PC-9 (cell line): ENCODE measurements at regions not wholly inside any gene's neighbourhood (a gene's known extent, or its start where the extent isn't known, plus 50 kb on each side); places are given as distances from the start of the nearest gene placed in this dataset.

Experiments used
- BruUV-seq: library from RNA; stranded (reverse); fragments of 400-500 nt; replicated peaks from 2 replicates; lab custom pipeline; 2021; lab: Mats Ljungman, UMichigan
- CTCF ChIA-PET: fragments of 300-600 bp; sonication (Branson Sonifier 250); formaldehyde crosslinking; loops from one replicate; lab custom pipeline; 2022; ENCODE audit warnings: antibody characterized with exemption; lab: Charles Lee
- POLR2A ChIA-PET: fragments of 300-600 bp; sonication (Branson Sonifier 250); formaldehyde crosslinking; loops from one replicate; lab custom pipeline; 2022; ENCODE audit warnings: antibody characterized with exemption; ENCODE audit not compliant: unreplicated experiment; lab: Charles Lee
- DNase-seq, 2 experiments: peaks; one replicate each; pipeline versions ENCODE4 v3.0.0 to v3.0.0-alpha.2; 2015 to 2022; ENCODE audit warnings: mixed read lengths in 1 of 2
- H2AFZ ChIP-seq: fragments of 200-600 bp; sonication (generic); 2 replicates; pipeline ENCODE4 v1.8.1; 2017; ENCODE audit warnings: antibody characterized with exemption
- H3F3A ChIP-seq: fragments of 200-600 bp; sonication (generic); 2 replicates; pipeline ENCODE4 v1.8.1; 2017; ENCODE audit warnings: antibody characterized with exemption, mild to moderate bottlenecking, low read depth; ENCODE audit not compliant: insufficient read depth
- H3K27ac ChIP-seq: fragments of 200-600 bp; sonication (generic); 2 replicates; pipeline ENCODE4 v1.6.1; 2016; ENCODE audit warnings: mixed run types
- H3K27me3 ChIP-seq: fragments of 200-600 bp; sonication (generic); 2 replicates; pipeline ENCODE4 v1.6.1; 2016; ENCODE audit warnings: low read depth, mixed run types; ENCODE audit not compliant: insufficient read depth
- H3K36me3 ChIP-seq: fragments of 200-600 bp; sonication (generic); 2 replicates; pipeline ENCODE4 v1.6.1; 2016; ENCODE audit warnings: low read depth, mixed run types
- H3K4me1 ChIP-seq: fragments of 200-600 bp; sonication (generic); replicated peaks from 2 replicates; pipeline ENCODE4 v1.6.1; 2016; ENCODE audit warnings: mixed run types; ENCODE audit not compliant: insufficient read depth
- H3K4me2 ChIP-seq: fragments of 200-600 bp; sonication (generic); 2 replicates; pipeline ENCODE4 v1.6.1; 2017; ENCODE audit warnings: mixed run types
- H3K4me3 ChIP-seq: fragments of 200-600 bp; sonication (generic); 2 replicates; pipeline ENCODE4 v1.6.1; 2016; ENCODE audit warnings: mixed run types
- H3K79me2 ChIP-seq: fragments of 200-600 bp; sonication (generic); 2 replicates; pipeline ENCODE4 v1.6.1; 2017; ENCODE audit warnings: low read depth, mixed run types
- H3K9me2 ChIP-seq: fragments of 200-600 bp; sonication (generic); 2 replicates; pipeline ENCODE4 v1.8.1; 2017; ENCODE audit warnings: mild to moderate bottlenecking; ENCODE audit not compliant: insufficient read depth
- H3K9me3 ChIP-seq: fragments of 200-600 bp; sonication (generic); 2 replicates; pipeline ENCODE4 v1.8.1; 2016; ENCODE audit warnings: low read depth; ENCODE audit not compliant: insufficient read depth
- H4K20me1 ChIP-seq: fragments of 200-600 bp; sonication (generic); 2 replicates; pipeline ENCODE4 v1.8.1; 2017; ENCODE audit not compliant: insufficient read depth
- EZH2 ChIP-seq: fragments of 200-600 bp; sonication (generic); IDR thresholded peaks from 2 replicates; pipeline ENCODE4 v1.8.0; 2017; ENCODE audit warnings: antibody characterized with exemption, low read depth
- intact Hi-C: fragments of 100-400 bp; cut with micrococcal nuclease; formaldehyde crosslinking; loops from one replicate; pipeline ENCODE4 v1.10.0; 2022; ENCODE audit not compliant: unreplicated experiment
- TF ChIP-seq, protein P1 (sequence below): fragments of 200-600 bp; sonication (generic); conservative IDR thresholded peaks from 2 replicates; pipeline ENCODE4 v1.6.1; 2017; ENCODE audit warnings: mixed run types, antibody characterized with exemption, mild to moderate bottlenecking, moderate library complexity

DNA sequence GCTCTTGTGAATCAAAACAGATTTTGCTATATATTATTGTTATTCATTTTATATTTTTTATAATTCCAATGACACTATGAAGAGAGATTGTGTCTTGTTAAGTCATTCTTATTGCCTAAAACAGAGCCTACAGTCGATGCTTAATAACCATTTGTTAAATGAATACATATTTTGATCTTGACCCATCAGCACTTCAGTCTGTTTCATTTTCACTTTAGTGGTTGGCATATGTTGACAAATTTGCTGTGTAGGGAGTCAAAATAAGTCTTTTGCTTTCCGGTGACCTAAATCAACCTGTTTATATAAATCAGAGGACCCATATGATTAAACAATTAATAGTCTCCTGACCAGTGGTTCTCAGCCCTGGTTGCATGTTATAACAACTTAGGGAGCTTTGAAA, 97.1 kb downstream of the TXNL1 start:
- Histone ChIP-seq H4K20me1 (no peaks in the 10 kb centered on the region), H3K79me2 (no peaks in the 10 kb centered on the region), H3K27ac (no peak overlapping the region), H3K4me3 (no peak overlapping the region), H3K4me1 (no peaks in the 10 kb centered on the region), H3K27me3 (no peaks in the 10 kb centered on the region), H3K36me3 (no peaks in the 10 kb centered on the region), H3K9me2 (no peaks in the 10 kb centered on the region), H3K4me2 (no peak overlapping the region), H3K9me3 (no peaks in the 10 kb centered on the region), H3F3A (no peaks in the 10 kb centered on the region), H2AFZ (no peak overlapping the region)
- TF ChIP-seq EZH2 = no peak
- TF ChIP-seq, protein P1, sequence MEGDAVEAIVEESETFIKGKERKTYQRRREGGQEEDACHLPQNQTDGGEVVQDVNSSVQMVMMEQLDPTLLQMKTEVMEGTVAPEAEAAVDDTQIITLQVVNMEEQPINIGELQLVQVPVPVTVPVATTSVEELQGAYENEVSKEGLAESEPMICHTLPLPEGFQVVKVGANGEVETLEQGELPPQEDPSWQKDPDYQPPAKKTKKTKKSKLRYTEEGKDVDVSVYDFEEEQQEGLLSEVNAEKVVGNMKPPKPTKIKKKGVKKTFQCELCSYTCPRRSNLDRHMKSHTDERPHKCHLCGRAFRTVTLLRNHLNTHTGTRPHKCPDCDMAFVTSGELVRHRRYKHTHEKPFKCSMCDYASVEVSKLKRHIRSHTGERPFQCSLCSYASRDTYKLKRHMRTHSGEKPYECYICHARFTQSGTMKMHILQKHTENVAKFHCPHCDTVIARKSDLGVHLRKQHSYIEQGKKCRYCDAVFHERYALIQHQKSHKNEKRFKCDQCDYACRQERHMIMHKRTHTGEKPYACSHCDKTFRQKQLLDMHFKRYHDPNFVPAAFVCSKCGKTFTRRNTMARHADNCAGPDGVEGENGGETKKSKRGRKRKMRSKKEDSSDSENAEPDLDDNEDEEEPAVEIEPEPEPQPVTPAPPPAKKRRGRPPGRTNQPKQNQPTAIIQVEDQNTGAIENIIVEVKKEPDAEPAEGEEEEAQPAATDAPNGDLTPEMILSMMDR = no peak
- POLR2A ChIA-PET = no interaction called here
- CTCF ChIA-PET = no interaction called here
- no TSS peak for BruUV-seq
- intact Hi-C loops = no loop called here
- DNase-seq = no peak

DNA sequence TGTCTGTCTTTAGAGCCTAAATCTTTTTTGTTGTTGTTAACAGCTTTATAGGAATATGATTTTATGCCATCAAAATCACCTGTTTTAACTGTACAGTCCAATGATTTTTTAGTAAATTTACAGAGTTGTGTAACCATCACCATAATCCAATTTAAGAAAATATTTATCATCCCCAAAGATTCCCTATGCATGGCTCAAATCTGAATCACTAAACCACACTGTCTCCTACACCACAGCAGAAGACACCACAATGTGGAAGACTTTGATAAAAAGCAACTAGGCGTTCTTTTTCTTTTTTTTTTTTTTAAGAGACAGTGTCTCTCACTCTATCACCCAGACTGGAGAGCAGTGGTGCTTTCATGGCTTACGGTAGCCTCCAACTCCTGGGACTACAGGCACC, 99.6 kb downstream of the TXNL1 start:
- H3K4me2 ChIP-seq = no peak overlapping the region
- H3K9me2 ChIP-seq = no peaks in the 10 kb centered on the region
- H2AFZ ChIP-seq = no peak overlapping the region
- H3F3A ChIP-seq = no peaks in the 10 kb centered on the region
- TF ChIP-seq EZH2 = no peak
- TF ChIP-seq, protein P1 = no peak
- no peak overlapping the region for H3K4me3 ChIP-seq
- no peaks in the 10 kb centered on the region for H4K20me1 ChIP-seq
- no peaks in the 10 kb centered on the region for H3K36me3 ChIP-seq
- H3K27ac ChIP-seq = no peak overlapping the region
- intact Hi-C loops = no loop called here
- no peaks in the 10 kb centered on the region for H3K27me3 ChIP-seq
- H3K9me3 ChIP-seq = no peaks in the 10 kb centered on the region
- BruUV-seq = no TSS peak
- no peak for DNase-seq
- no peaks in the 10 kb centered on the region for H3K79me2 ChIP-seq
- POLR2A ChIA-PET = no interaction called here
- H3K4me1 ChIP-seq = no peaks in the 10 kb centered on the region
- CTCF ChIA-PET = no interaction called here

DNA sequence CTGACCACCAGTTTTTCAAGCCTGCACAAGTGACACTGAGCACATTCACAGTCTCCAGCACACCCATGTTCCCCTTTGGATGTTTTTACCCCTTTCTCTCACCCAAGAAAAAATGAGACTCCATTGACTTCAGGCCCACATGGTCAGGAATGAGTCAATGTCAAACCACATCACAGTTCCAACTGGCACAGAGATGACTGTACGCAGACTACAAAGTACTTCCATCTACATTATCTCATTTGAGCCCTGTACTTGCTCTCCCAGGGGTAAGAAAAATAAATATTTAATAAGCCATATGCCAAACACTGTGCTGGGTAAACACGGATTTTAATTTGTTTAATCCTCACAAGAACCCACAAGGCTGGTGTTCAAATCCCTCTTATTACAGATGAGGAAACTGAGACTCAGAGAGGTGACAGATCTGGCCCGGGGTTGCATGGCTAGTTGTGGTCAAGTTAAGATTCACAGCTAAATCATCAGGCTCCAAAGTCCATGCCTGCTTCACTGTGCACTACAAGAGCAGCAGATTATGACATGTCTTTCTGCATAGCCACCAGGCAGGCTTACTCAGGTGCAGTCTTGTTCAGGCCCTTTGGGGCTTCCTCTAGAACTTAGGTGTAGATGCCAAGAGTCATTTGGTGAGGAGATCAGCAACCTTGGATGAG, 106.1 kb downstream of the TXNL1 start:
- DNase-seq = no peak
- no peak overlapping the region for H3K27ac ChIP-seq
- no peak overlapping the region for H2AFZ ChIP-seq
- H3K4me3 ChIP-seq = no peak overlapping the region
- no peak overlapping the region for H3K4me2 ChIP-seq
- TF ChIP-seq, protein P1 = no peak
- no peak for TF ChIP-seq EZH2
- intact Hi-C loops = no loop called here
- H3F3A ChIP-seq = no peaks in the 10 kb centered on the region
- no peaks in the 10 kb centered on the region for H3K27me3 ChIP-seq
- CTCF ChIA-PET = no interaction called here
- no peaks in the 10 kb centered on the region for H3K9me2 ChIP-seq
- no peaks in the 10 kb centered on the region for H4K20me1 ChIP-seq
- no peaks in the 10 kb centered on the region for H3K9me3 ChIP-seq
- POLR2A ChIA-PET = no interaction called here
- H3K4me1 ChIP-seq = no peaks in the 10 kb centered on the region
- H3K36me3 ChIP-seq = no peaks in the 10 kb centered on the region
- no TSS peak for BruUV-seq
- H3K79me2 ChIP-seq = no peaks in the 10 kb centered on the region
